ENCODE measurements at regions not wholly inside any gene's neighbourhood (a gene's known extent, or its start where the extent isn't known, plus 50 kb on each side); places are given as distances from the start of the nearest gene placed in this dataset.

DNA sequence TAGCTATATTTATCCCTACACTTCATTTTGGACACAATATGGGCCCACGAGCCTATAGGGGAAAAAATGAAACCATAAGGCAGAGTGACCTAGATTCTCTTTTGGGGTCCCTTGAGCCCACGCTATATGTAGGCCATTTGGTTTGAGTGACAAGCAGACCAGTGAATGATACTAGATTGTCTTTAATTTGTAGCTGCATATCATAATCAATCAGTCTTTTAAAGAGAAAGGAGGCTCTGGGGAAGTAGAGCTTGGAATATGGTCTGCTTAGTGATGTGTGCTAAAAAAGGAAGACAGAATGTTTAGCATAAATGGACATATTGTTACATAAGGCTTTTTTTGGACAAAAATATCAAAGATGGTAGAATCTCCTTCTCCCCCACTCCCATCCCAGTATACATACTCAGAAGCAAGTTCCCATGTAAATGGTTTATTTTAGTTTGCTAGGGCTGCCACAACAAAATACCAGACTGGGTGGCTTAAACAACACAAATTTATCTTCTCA lies 140.8 kb downstream of the CAPZA3 start:
- TF ChIP-seq, protein P1, sequence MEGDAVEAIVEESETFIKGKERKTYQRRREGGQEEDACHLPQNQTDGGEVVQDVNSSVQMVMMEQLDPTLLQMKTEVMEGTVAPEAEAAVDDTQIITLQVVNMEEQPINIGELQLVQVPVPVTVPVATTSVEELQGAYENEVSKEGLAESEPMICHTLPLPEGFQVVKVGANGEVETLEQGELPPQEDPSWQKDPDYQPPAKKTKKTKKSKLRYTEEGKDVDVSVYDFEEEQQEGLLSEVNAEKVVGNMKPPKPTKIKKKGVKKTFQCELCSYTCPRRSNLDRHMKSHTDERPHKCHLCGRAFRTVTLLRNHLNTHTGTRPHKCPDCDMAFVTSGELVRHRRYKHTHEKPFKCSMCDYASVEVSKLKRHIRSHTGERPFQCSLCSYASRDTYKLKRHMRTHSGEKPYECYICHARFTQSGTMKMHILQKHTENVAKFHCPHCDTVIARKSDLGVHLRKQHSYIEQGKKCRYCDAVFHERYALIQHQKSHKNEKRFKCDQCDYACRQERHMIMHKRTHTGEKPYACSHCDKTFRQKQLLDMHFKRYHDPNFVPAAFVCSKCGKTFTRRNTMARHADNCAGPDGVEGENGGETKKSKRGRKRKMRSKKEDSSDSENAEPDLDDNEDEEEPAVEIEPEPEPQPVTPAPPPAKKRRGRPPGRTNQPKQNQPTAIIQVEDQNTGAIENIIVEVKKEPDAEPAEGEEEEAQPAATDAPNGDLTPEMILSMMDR (IDR thresholded peaks at IDR 0.05; ENCODE audit: poor library complexity, severe bottlenecking) = no peak
- TF ChIP-seq TAF1 (IDR thresholded peaks at IDR 0.05; ENCODE audit: low read depth) (no peak), POLR2AphosphoS5 (IDR thresholded peaks at IDR 0.05) (no peak), EZH2 (IDR thresholded peaks at IDR 0.05; ENCODE audit: borderline replicate concordance, insufficient read depth, low read length, poor library complexity, severe bottlenecking) (no peak)
